AG04449 (cell line): ENCODE measurements at regions not wholly inside any gene's neighbourhood (a gene's known extent, or its start where the extent isn't known, plus 50 kb on each side); places are given as distances from the start of the nearest gene placed in this dataset.

ENCODE experiments used
- CTCF ChIA-PET: fragments of 350-600 bp; formaldehyde crosslinking; extraction: SDS; loops from one replicate; lab custom pipeline; 2021; ENCODE audit warnings: antibody characterized with exemption; lab: Yijun Ruan, JAX
- POLR2A ChIA-PET: fragments of 400-600, 350-600 bp; formaldehyde crosslinking; extraction: SDS; loops from one replicate; lab custom pipeline; 2020; ENCODE audit warnings: antibody characterized with exemption, inconsistent platforms; lab: Yijun Ruan, JAX
- DNase-seq: peaks from one replicate; pipeline ENCODE4 v3.0.0-alpha.2; 2010; ENCODE audit warnings: low read depth, low spot score
- H3K4me3 ChIP-seq: 2 replicates; pipeline ENCODE4 v1.5.1; 2011; ENCODE audit warnings: low read depth, mild to moderate bottlenecking, control low read depth, low read length
- TF ChIP-seq, protein P1 (sequence below): IDR thresholded peaks from one replicate; pipeline ENCODE4 v1.5.1; 2011; ENCODE audit warnings: mild to moderate bottlenecking, moderate library complexity, low read length, control low read depth, inconsistent platforms; ENCODE audit not compliant: insufficient read depth; ENCODE audit errors: missing control alignments

- TF ChIP-seq, protein P1, sequence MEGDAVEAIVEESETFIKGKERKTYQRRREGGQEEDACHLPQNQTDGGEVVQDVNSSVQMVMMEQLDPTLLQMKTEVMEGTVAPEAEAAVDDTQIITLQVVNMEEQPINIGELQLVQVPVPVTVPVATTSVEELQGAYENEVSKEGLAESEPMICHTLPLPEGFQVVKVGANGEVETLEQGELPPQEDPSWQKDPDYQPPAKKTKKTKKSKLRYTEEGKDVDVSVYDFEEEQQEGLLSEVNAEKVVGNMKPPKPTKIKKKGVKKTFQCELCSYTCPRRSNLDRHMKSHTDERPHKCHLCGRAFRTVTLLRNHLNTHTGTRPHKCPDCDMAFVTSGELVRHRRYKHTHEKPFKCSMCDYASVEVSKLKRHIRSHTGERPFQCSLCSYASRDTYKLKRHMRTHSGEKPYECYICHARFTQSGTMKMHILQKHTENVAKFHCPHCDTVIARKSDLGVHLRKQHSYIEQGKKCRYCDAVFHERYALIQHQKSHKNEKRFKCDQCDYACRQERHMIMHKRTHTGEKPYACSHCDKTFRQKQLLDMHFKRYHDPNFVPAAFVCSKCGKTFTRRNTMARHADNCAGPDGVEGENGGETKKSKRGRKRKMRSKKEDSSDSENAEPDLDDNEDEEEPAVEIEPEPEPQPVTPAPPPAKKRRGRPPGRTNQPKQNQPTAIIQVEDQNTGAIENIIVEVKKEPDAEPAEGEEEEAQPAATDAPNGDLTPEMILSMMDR: no peak
- CTCF ChIA-PET: interaction anchor here (0.6 kb wide), 1 partner anchor 18 kb away, joined by 5 read pairs; no protein-coding TSS in a partner anchor
- no peak for DNase-seq
- POLR2A ChIA-PET: no interaction called here
- H3K4me3 ChIP-seq: no peak overlapping the region
These were observed 202.5 kb upstream of the SGK1 start for GRCh38 chr6:134520181-134521115.

GRCh38 chr6:134519465-134519864 is 201.6 kb upstream of the SGK1 start:
- DNase-seq: no peak
- TF ChIP-seq, protein P1: no peak
- ChIA-PET CTCF (interaction anchor here (0.6 kb wide), 1 partner anchor 17 kb away, joined by 5 read pairs; no protein-coding TSS in a partner anchor), POLR2A (no interaction called here)
- no peak overlapping the region for H3K4me3 ChIP-seq

- no peak overlapping the region for H3K4me3 ChIP-seq
- POLR2A ChIA-PET: no interaction called here
- TF ChIP-seq, protein P1: no peak
- CTCF ChIA-PET: no interaction called here
- no peak for DNase-seq
These were observed 200.0 kb upstream of the SGK1 start for GRCh38 chr6:134517868-134518267.

DNA sequence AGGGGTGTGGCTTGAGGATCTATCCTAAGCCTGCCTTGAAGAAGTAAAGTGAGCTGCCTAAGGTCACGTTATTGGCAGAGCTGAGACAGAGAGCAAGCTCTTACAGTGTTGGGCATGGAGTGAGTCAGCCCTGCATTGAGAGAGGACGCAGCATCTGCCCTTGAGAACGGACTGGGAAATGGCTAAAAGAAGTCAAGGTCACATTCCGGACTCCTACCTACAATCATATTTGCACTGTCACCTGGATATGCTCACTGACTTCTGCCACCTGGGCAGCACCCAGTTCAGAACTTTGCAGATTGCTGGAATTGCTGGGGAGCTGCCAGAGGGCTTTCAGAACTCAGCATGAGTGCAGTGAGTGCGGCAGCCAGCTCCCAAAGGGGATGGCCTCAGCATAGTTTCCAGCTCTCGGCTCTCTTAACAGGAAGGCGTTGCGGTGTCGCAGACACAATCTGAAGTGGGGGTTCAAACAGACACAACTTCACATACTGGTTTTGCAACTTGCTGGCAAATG is 199.3 kb upstream of the SGK1 start:
- POLR2A ChIA-PET: no interaction called here
- CTCF ChIA-PET: no interaction called here
- TF ChIP-seq, protein P1: no peak
- no peak overlapping the region for H3K4me3 ChIP-seq
- no peak for DNase-seq

DNA sequence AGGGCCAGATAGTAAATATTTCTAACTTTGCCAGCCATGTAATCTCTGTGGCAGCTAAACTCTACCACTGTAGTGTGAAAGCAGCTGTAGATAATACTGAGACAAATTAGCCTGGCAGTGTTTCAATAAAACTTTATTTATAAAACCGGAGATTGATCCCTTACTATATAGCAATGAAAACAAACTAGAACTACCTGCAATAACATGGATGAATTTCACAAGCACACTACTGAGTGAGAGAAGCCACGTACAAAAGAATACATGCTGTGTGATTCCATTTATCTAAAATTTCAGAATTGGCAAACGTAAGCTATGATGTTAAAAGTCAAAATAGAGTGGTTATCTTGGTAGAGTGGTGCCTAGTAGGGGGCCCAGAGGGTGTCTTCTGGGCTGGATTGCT is 198.7 kb upstream of the SGK1 start:
- H3K4me3 ChIP-seq: no peak overlapping the region
- DNase-seq: no peak
- ChIA-PET CTCF (no interaction called here), POLR2A (no interaction called here)
- TF ChIP-seq, protein P1: no peak

GRCh38 chr6:134515986-134516385 is 198.1 kb upstream of the SGK1 start:
- H3K4me3 ChIP-seq: no peak overlapping the region
- no peak for DNase-seq
- TF ChIP-seq, protein P1: no peak
- ChIA-PET POLR2A (no interaction called here), CTCF (no interaction called here)
